ENCODE measurements at regions not wholly inside any gene's neighbourhood (a gene's known extent, or its start where the extent isn't known, plus 50 kb on each side); places are given as distances from the start of the nearest gene placed in this dataset.

DNA sequence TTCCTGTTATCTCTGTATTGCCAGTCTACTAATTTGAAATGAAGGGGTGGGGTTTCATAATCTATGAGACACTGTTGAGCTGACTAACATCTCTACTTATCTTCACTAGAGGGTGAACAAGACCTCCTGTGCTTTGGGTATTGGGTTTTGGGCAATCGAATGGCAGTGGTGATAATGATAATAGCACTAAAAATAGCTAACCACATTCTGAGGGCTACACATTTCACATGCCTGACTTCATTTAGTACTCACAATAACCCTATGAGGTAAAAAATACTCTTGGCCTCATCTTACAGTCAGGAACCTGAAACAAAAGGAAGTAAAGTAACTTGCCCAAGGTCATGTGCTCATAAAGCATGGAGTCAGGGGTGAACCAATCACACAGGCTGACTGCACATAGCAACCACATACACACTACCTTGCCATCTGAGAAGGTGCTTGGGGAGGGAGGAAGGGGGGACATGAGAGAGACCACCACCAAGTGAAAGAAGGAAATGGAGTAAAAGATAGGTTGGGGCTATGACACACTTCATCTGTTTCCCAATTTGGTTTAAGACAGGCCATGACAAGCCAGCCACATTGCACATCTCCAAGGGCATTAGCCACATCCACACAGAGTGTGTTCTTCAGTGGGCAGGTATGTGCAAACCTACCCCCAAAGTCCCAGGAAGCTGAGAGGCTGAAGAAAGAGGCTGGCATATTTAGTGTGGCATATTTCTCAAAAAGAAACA, 387.6 kb upstream of the DDI1 start (continued):
- TF ChIP-seq, protein P1, sequence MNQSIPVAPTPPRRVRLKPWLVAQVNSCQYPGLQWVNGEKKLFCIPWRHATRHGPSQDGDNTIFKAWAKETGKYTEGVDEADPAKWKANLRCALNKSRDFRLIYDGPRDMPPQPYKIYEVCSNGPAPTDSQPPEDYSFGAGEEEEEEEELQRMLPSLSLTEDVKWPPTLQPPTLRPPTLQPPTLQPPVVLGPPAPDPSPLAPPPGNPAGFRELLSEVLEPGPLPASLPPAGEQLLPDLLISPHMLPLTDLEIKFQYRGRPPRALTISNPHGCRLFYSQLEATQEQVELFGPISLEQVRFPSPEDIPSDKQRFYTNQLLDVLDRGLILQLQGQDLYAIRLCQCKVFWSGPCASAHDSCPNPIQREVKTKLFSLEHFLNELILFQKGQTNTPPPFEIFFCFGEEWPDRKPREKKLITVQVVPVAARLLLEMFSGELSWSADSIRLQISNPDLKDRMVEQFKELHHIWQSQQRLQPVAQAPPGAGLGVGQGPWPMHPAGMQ (IDR thresholded peaks at IDR 0.05; ENCODE audit: borderline replicate concordance) = no peak
- TF ChIP-seq JUND (IDR thresholded peaks at IDR 0.05; ENCODE audit: low read depth, low read length) (no peak), ETV6 (conservative IDR thresholded peaks at IDR 0.05 in 1 of 2, IDR thresholded peaks at IDR 0.05 in 1 of 2; ENCODE audit: borderline replicate concordance in 1 of 2, low read depth in 1 of 2) (peak in 1 of 2 experiments; percentile 26; a peak in 1 of 4 replicates), ZSCAN29 (IDR thresholded peaks at IDR 0.05) (no peak), MXI1 (IDR thresholded peaks at IDR 0.05; ENCODE audit: low read depth, low read length) (no peak), CREM (IDR thresholded peaks at IDR 0.05; ENCODE audit: low read depth) (peak; percentile 72; the same call in 1 of the 2 replicates), MEF2A (IDR thresholded peaks at IDR 0.05; ENCODE audit: insufficient read depth, low read depth, low read length) (0 out of 2 replicates have a peak, but pooled peaks have one; percentile 58), FOXM1 (IDR thresholded peaks at IDR 0.05; ENCODE audit: low read depth, low read length) (peak; percentile 58; the same call in 1 of the 2 replicates), NFIC (IDR thresholded peaks at IDR 0.05; ENCODE audit: low read depth, low read length) (peak; percentile 75; the same call in 1 of the 2 replicates), LARP7 (IDR thresholded peaks at IDR 0.05) (no peak)
- TF ChIP-seq, protein P2, sequence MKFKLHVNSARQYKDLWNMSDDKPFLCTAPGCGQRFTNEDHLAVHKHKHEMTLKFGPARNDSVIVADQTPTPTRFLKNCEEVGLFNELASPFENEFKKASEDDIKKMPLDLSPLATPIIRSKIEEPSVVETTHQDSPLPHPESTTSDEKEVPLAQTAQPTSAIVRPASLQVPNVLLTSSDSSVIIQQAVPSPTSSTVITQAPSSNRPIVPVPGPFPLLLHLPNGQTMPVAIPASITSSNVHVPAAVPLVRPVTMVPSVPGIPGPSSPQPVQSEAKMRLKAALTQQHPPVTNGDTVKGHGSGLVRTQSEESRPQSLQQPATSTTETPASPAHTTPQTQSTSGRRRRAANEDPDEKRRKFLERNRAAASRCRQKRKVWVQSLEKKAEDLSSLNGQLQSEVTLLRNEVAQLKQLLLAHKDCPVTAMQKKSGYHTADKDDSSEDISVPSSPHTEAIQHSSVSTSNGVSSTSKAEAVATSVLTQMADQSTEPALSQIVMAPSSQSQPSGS (IDR thresholded peaks at IDR 0.05; ENCODE audit: low read length) = no peak

Data from GM12878 (cell line).